Prostate gland (tissue), 2 donors: ENCODE measurements at regions not wholly inside any gene's neighbourhood (a gene's known extent, or its start where the extent isn't known, plus 50 kb on each side); places are given as distances from the start of the nearest gene placed in this dataset.
"Not testable (repeated sequence)": the region's sequence is repeated elsewhere in the genome, so short reads cannot be mapped to it uniquely, and the experiment has no call there.

ENCODE experiments used
- DNase-seq: peaks from one replicate; pipeline ENCODE4 v3.0.0-alpha.2; 2019; ENCODE audit warnings: low spot score
- H3K27ac ChIP-seq, 2 donors: fragments of 200-600 bp; sonication (generic); 2 replicates each; pipeline ENCODE4 v1.5.1; 2017 to 2019
- H3K27me3 ChIP-seq: fragments of 200-600 bp; sonication (generic); replicated peaks from 2 replicates; pipeline ENCODE4 v1.5.1; 2019; ENCODE audit not compliant: insufficient read depth
- H3K36me3 ChIP-seq, 2 donors: fragments of 200-600 bp; sonication (generic); 1 replicate in 1 of 2; 2 replicates in 1 of 2; pipeline versions ENCODE4 v1.5.1 to v1.8.1; 2017 to 2019
- H3K4me1 ChIP-seq: fragments of 200-600 bp; sonication (generic); replicated peaks from 2 replicates; pipeline ENCODE4 v1.5.1; 2019
- H3K4me3 ChIP-seq, 2 donors: fragments of 200-600 bp; sonication (generic); 2 replicates each; pipeline ENCODE4 v1.5.1; 2017 to 2019
- H3K9me3 ChIP-seq: fragments of 200-600 bp; sonication (generic); 2 replicates; pipeline ENCODE4 v1.5.1; 2017
- POLR2A ChIP-seq: fragments of 450-650 bp; IDR thresholded peaks from one replicate; pipeline ENCODE4 v1.6.1; 2016; ENCODE audit warnings: antibody characterized with exemption, mild to moderate bottlenecking
- POLR2AphosphoS5 ChIP-seq: sonication (generic); formaldehyde crosslinking; IDR thresholded peaks from one replicate; pipeline ENCODE4 v1.6.1; 2017; ENCODE audit warnings: antibody characterized with exemption
- WGBS: methylation state at CpG from one replicate; pipeline ENCODE4 v1.1.5; 2018; 5-methylcytosine and 5-hydroxymethylcytosine counted together
- intact Hi-C: fragments of 100-400 bp; cut with DNase I; formaldehyde crosslinking; loops from one replicate; pipeline ENCODE4 v1.14.2; 2022
- TF ChIP-seq, protein P1 (sequence below), 4 experiments: fragments of 200-600 bp in 2 of 4; fragments of 450-650 bp in 2 of 4; sonication (generic) in 2 of 4; IDR thresholded peaks; 1 replicate in 3 of 4; 2 replicates in 1 of 4; pipeline ENCODE4 v1.5.1; 2016 to 2019; ENCODE audit warnings: antibody characterized with exemption in 4 of 4, mild to moderate bottlenecking in 2 of 4, moderate library complexity in 2 of 4

GRCh38 chr6:78799682-78800081 lies 67.7 kb upstream of the IRAK1BP1 start:
- Histone ChIP-seq H3K9me3 (no peaks in the 10 kb centered on the region), H3K4me3 (no peak overlapping the region), H3K27ac (no peak overlapping the region), H3K36me3 (no peaks in the 10 kb centered on the region), H3K4me1 (no peaks in the 10 kb centered on the region), H3K27me3 (no peaks in the 10 kb centered on the region)
- no peak for DNase-seq
- WGBS: 100% methylated on average over 2 of the region's 2 CpGs
- TF ChIP-seq POLR2A (no peak), POLR2AphosphoS5 (no peak)
- intact Hi-C loops: no loop called here

DNA sequence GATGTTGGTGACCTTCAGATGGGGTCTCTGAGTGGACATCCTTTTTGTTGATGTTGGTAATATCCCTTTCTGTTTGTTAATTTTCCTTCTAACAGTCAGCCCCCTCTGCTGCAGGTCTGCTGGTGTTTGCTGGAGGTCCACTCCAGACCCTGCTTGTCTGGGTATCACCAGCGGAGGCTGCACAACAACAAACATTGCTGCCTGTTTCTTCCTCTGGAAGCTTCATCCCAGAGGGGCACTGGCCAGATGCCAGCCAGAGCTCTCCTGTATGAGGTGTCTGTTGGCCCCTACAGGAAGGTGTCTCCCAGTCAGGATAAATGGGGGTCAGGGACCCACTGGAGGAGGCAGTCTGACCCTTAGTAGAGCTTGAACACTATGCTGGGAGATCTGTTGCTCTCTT lies 60.6 kb upstream of the IRAK1BP1 start:
- intact Hi-C loops, H3K4me3 ChIP-seq, DNase-seq, H3K9me3 ChIP-seq, H3K27ac ChIP-seq, H3K4me1 ChIP-seq, H3K27me3 ChIP-seq, H3K36me3 ChIP-seq: not testable (repeated sequence)
- 90% methylated on average over 1 of the region's 1 CpG for WGBS

DNA sequence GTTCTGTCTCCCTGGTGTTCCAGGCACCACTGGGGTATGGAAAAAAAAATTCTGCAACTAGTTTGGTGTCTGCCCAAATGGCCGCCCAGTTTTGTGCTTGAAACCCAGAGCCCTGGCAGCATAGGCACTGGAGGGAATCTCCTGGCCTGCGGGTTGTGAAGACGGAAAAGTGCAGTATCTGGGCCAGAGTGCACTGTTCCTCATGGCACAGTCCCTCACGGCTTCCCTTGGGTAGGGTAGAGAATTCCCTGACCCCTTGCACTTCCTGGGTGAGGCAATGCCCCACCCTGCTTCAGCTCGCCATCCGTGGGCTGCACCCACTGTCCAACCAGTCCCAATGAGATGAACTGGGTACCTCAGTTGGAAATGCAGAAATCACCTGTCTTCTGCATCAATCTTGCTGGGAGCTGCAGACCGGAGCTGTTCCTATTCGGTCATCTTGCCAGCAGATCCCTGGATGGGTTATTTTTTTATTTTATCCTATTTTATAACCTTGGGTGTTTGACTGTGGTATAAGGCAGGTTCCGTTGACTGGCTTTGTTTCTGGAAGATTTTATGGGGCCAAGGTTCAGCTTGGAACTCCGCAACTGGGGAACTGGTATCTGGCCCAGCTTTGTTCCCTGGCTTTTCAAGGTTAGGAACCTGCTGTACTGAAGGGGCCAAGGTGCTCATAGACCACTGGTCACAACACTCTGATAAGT lies 59.5 kb upstream of the IRAK1BP1 start:
- intact Hi-C loops, DNase-seq, H3K4me3 ChIP-seq, H3K27me3 ChIP-seq, H3K27ac ChIP-seq, H3K36me3 ChIP-seq, H3K9me3 ChIP-seq, H3K4me1 ChIP-seq: not testable (repeated sequence)
- WGBS: 92% methylated on average over 10 of the region's 10 CpGs

DNA sequence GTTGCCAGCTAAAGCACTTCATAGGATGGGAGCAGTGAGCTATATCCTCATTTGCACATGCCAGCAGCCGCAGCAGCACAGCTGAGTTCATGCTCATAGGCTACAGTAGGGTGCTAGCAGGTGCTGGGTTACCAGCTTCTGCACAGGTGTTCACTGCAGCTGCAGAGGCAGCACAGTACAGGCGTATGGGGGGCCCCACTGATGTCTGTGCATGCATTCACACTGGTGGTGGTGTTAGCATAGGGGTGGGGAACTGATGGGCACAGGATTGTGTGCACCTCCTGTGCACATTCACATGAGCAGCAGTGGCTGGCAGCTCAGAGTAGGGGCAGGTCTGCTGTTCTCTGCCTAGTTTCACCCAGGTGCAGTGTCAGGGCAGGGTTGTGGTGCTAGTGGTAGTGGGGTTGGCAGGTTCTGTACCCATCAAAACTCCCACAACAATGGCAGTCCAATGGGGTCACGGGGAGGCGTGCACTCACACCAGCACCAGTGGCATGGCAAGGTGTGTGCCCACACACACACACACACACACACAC lies 58.9 kb upstream of the IRAK1BP1 start:
- TF ChIP-seq POLR2A (no peak), POLR2AphosphoS5 (no peak)
- TF ChIP-seq, protein P1, sequence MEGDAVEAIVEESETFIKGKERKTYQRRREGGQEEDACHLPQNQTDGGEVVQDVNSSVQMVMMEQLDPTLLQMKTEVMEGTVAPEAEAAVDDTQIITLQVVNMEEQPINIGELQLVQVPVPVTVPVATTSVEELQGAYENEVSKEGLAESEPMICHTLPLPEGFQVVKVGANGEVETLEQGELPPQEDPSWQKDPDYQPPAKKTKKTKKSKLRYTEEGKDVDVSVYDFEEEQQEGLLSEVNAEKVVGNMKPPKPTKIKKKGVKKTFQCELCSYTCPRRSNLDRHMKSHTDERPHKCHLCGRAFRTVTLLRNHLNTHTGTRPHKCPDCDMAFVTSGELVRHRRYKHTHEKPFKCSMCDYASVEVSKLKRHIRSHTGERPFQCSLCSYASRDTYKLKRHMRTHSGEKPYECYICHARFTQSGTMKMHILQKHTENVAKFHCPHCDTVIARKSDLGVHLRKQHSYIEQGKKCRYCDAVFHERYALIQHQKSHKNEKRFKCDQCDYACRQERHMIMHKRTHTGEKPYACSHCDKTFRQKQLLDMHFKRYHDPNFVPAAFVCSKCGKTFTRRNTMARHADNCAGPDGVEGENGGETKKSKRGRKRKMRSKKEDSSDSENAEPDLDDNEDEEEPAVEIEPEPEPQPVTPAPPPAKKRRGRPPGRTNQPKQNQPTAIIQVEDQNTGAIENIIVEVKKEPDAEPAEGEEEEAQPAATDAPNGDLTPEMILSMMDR (IDR thresholded peaks at IDR 0.05): no peak
- intact Hi-C loops: no loop called here
- Histone ChIP-seq H3K4me1 (no peaks in the 10 kb centered on the region), H3K36me3 (no peaks in the 10 kb centered on the region), H3K9me3 (no peaks in the 10 kb centered on the region), H3K27me3 (no peaks in the 10 kb centered on the region), H3K27ac (no peak overlapping the region), H3K4me3 (no peak overlapping the region)
- WGBS: 94% methylated on average over 4 of the region's 4 CpGs
- DNase-seq: no peak

- 92% methylated on average over 5 of the region's 5 CpGs for WGBS
- intact Hi-C loops: no loop called here
- DNase-seq: no peak
- no peak for TF ChIP-seq POLR2A
- TF ChIP-seq POLR2AphosphoS5: no peak
- TF ChIP-seq, protein P1 (IDR thresholded peaks at IDR 0.05): no peak
- no peak overlapping the region for H3K4me3 ChIP-seq
- H3K27ac ChIP-seq: no peak overlapping the region
- no peaks in the 10 kb centered on the region for H3K27me3 ChIP-seq
- no peaks in the 10 kb centered on the region for H3K9me3 ChIP-seq
- no peaks in the 10 kb centered on the region for H3K4me1 ChIP-seq
- no peaks in the 10 kb centered on the region for H3K36me3 ChIP-seq
Observed at GRCh38 chr6:78808933-78809332, 58.4 kb upstream of the IRAK1BP1 start.

- DNase-seq: peak; percentile 58
- Histone ChIP-seq H3K27ac (peak overlapping the region in 1 of 2 donors; percentile 20), H3K9me3 (no peaks in the 10 kb centered on the region), H3K27me3 (no peaks in the 10 kb centered on the region), H3K4me1 (no peaks in the 10 kb centered on the region), H3K4me3 (no peak overlapping the region), H3K36me3 (no peaks in the 10 kb centered on the region)
- 23% methylated on average over 1 of the region's 1 CpG for WGBS
- no peak for TF ChIP-seq POLR2A
- TF ChIP-seq, protein P1 (IDR thresholded peaks at IDR 0.05): peak; percentile 22 to 57 (median 50)
- no peak for TF ChIP-seq POLR2AphosphoS5
- intact Hi-C loops: loop anchor here (10.0 kb wide), 1 partner anchor 1065 kb away; no protein-coding TSS in a partner anchor
Observed at GRCh38 chr6:78810146-78810545, 57.2 kb upstream of the IRAK1BP1 start.
